MM.1S (cell line): ENCODE measurements at regions not wholly inside any gene's neighbourhood (a gene's known extent, or its start where the extent isn't known, plus 50 kb on each side); places are given as distances from the start of the nearest gene placed in this dataset.

Experiments
- EZH2phosphoT487 ChIP-seq: fragments of 300-600 bp; sonication (generic); IDR thresholded peaks from 2 replicates; pipeline ENCODE4 v1.6.1; 2018; ENCODE audit warnings: antibody characterized with exemption, low read length
- TF ChIP-seq, protein P1 (sequence below): fragments of 300-600 bp; sonication (generic); IDR thresholded peaks from 2 replicates; pipeline ENCODE4 v1.5.1; 2016; ENCODE audit warnings: antibody characterized with exemption, low read length, mixed read lengths

DNA sequence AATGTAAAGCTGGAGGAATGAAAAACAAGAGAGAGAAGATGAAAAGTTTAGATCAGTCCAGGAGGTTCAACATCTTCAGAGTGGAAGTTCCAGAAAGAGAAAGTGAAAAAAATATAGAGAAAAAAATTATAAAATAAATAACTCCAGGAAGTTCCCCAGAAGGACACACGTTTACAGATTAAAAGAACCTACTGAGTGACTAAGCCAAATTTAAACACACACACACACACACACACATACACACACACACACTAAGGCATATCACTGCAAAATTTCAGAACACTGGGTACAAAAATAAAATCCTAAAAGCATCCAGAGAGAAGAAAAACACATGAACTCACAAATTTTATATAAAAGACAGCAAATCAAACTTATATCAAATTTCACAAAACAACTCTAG is 85.9 kb upstream of the PMAIP1 start:
- TF ChIP-seq, protein P1, sequence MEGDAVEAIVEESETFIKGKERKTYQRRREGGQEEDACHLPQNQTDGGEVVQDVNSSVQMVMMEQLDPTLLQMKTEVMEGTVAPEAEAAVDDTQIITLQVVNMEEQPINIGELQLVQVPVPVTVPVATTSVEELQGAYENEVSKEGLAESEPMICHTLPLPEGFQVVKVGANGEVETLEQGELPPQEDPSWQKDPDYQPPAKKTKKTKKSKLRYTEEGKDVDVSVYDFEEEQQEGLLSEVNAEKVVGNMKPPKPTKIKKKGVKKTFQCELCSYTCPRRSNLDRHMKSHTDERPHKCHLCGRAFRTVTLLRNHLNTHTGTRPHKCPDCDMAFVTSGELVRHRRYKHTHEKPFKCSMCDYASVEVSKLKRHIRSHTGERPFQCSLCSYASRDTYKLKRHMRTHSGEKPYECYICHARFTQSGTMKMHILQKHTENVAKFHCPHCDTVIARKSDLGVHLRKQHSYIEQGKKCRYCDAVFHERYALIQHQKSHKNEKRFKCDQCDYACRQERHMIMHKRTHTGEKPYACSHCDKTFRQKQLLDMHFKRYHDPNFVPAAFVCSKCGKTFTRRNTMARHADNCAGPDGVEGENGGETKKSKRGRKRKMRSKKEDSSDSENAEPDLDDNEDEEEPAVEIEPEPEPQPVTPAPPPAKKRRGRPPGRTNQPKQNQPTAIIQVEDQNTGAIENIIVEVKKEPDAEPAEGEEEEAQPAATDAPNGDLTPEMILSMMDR, result no peak
- no peak for TF ChIP-seq EZH2phosphoT487
